ENCODE measurements at regions not wholly inside any gene's neighbourhood (a gene's known extent, or its start where the extent isn't known, plus 50 kb on each side); places are given as distances from the start of the nearest gene placed in this dataset.

DNA sequence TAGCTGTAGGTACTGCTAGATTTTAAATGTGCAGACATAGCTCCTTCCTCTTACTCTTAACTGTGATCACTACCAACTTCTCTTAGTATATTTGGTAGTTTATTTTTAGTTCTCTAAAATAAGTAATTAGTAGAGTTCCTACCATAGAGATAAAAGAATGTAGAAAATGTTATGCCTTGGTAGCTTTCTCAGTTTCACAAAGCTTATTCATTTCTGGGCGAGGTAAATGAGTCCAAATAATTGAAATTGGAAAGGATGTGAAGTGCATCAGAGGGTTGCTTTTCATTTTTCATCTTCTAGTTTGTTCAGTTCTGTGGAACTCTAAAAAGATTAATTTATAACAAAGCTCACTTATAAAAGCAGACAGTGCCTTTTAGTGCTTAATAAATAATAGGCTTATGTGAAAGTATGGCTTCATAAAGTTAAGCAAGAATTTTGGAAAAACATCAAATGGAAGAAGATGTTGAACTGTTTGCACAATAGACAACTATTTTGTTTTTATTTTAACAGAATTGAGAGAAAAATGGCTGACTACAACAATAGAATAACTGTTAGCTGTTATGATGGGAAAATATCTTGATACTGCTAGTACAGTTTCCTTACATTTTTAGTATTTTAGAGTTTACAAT lies 303.7 kb downstream of the UTRN start:
- Histone ChIP-seq H3K36me3 (ENCODE audit: insufficient read depth) (no peaks in the 10 kb centered on the region), H3K4me3 (IDR thresholded peaks at IDR 0.05; ENCODE audit: insufficient read depth, low read depth, low read length) (no peak overlapping the region), H2AFZ (ENCODE audit: low read depth) (no peak overlapping the region), H3K27ac (peak overlapping the region; percentile 48; the same call in 1 of the 2 replicates), H3K4me1 (ENCODE audit: low read depth, poor library complexity, severe bottlenecking) (peaks cover 67% of the 10 kb centered on the region), H3K9ac (no peak overlapping the region), H3K79me2 (ENCODE audit: insufficient read depth, low read depth) (no peaks in the 10 kb centered on the region), H4K20me1 (ENCODE audit: insufficient read depth) (no peaks in the 10 kb centered on the region), H3K27me3 (ENCODE audit: insufficient read depth, low read depth) (no peaks in the 10 kb centered on the region), H3K4me2 (peak overlapping the region; percentile 92)
- TF ChIP-seq, protein P1, sequence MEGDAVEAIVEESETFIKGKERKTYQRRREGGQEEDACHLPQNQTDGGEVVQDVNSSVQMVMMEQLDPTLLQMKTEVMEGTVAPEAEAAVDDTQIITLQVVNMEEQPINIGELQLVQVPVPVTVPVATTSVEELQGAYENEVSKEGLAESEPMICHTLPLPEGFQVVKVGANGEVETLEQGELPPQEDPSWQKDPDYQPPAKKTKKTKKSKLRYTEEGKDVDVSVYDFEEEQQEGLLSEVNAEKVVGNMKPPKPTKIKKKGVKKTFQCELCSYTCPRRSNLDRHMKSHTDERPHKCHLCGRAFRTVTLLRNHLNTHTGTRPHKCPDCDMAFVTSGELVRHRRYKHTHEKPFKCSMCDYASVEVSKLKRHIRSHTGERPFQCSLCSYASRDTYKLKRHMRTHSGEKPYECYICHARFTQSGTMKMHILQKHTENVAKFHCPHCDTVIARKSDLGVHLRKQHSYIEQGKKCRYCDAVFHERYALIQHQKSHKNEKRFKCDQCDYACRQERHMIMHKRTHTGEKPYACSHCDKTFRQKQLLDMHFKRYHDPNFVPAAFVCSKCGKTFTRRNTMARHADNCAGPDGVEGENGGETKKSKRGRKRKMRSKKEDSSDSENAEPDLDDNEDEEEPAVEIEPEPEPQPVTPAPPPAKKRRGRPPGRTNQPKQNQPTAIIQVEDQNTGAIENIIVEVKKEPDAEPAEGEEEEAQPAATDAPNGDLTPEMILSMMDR (conservative IDR thresholded peaks at IDR 0.05; ENCODE audit: low read depth, low read length): no peak

DNA sequence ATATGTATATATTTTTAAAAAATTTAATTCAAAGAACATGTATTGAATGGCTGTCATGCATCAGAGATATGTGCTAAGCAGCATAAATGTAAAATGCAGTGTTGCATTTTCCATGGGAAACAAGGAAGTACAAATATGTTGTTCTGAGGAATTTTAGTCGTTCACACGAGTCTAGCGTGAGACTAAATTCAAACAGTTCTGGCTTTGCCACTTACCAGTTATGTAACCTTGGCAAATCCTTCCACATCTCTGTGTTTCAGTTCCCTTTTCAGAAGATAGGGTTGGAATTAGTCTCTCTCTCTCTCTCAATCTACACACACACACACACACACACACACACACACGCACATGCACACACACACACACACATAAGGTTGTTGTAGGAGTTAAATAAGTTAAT lies 305.4 kb downstream of the UTRN start:
- H2AFZ ChIP-seq (ENCODE audit: low read depth): no peak overlapping the region
- no peak overlapping the region for H3K9ac ChIP-seq
- no peaks in the 10 kb centered on the region for H4K20me1 ChIP-seq (ENCODE audit: insufficient read depth)
- no peak overlapping the region for H3K27ac ChIP-seq
- TF ChIP-seq, protein P1 (conservative IDR thresholded peaks at IDR 0.05; ENCODE audit: low read depth, low read length): no peak
- H3K4me3 ChIP-seq (IDR thresholded peaks at IDR 0.05; ENCODE audit: insufficient read depth, low read depth, low read length): no peak overlapping the region
- no peaks in the 10 kb centered on the region for H3K36me3 ChIP-seq (ENCODE audit: insufficient read depth)
- H3K27me3 ChIP-seq (ENCODE audit: insufficient read depth, low read depth): no peaks in the 10 kb centered on the region
- H3K79me2 ChIP-seq (ENCODE audit: insufficient read depth, low read depth): no peaks in the 10 kb centered on the region
- H3K4me2 ChIP-seq: no peak overlapping the region
- H3K4me1 ChIP-seq (ENCODE audit: low read depth, poor library complexity, severe bottlenecking): peaks cover 50% of the 10 kb centered on the region

DNA sequence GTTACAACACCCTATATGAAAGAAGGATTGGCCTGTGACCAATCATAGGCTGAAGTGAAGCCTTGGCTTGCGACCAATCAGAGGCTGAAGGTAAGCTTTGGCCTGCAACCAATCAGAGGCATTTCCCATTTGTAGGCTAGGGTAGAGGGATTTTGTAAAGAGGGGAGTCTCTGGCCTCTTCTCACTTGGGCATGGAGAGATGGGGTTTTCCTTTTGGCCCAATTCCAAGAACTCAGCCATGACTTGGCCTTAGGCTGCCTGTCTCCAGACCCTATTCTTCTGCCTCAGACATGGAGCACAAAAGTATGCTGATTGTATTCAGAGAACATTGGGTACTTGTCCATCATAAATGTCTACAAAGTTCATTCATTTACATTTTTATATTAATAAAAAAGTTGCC lies 308.3 kb downstream of the UTRN start:
- H3K4me2 ChIP-seq: no peak overlapping the region
- H3K27ac ChIP-seq: no peak overlapping the region
- H3K9ac ChIP-seq: no peak overlapping the region
- H3K4me3 ChIP-seq (IDR thresholded peaks at IDR 0.05; ENCODE audit: insufficient read depth, low read depth, low read length): no peak overlapping the region
- no peaks in the 10 kb centered on the region for H3K36me3 ChIP-seq (ENCODE audit: insufficient read depth)
- no peaks in the 10 kb centered on the region for H3K79me2 ChIP-seq (ENCODE audit: insufficient read depth, low read depth)
- no peak overlapping the region for H2AFZ ChIP-seq (ENCODE audit: low read depth)
- H4K20me1 ChIP-seq (ENCODE audit: insufficient read depth): no peaks in the 10 kb centered on the region
- peaks cover 21% of the 10 kb centered on the region for H3K4me1 ChIP-seq (ENCODE audit: low read depth, poor library complexity, severe bottlenecking)
- TF ChIP-seq, protein P1 (conservative IDR thresholded peaks at IDR 0.05; ENCODE audit: low read depth, low read length): no peak
- H3K27me3 ChIP-seq (ENCODE audit: insufficient read depth, low read depth): no peaks in the 10 kb centered on the region

- no peak overlapping the region for H3K4me2 ChIP-seq
- H3K27ac ChIP-seq: no peak overlapping the region
- no peak overlapping the region for H3K9ac ChIP-seq
- no peaks in the 10 kb centered on the region for H3K79me2 ChIP-seq (ENCODE audit: insufficient read depth, low read depth)
- peaks cover 9% of the 10 kb centered on the region for H3K4me1 ChIP-seq (ENCODE audit: low read depth, poor library complexity, severe bottlenecking)
- TF ChIP-seq, protein P1 (conservative IDR thresholded peaks at IDR 0.05; ENCODE audit: low read depth, low read length): no peak
- H2AFZ ChIP-seq (ENCODE audit: low read depth): no peak overlapping the region
- H3K4me3 ChIP-seq (IDR thresholded peaks at IDR 0.05; ENCODE audit: insufficient read depth, low read depth, low read length): no peak overlapping the region
- no peaks in the 10 kb centered on the region for H4K20me1 ChIP-seq (ENCODE audit: insufficient read depth)
- H3K36me3 ChIP-seq (ENCODE audit: insufficient read depth): no peaks in the 10 kb centered on the region
- H3K27me3 ChIP-seq (ENCODE audit: insufficient read depth, low read depth): no peaks in the 10 kb centered on the region
Observed at GRCh38 chr6:144594585-144594984, 309.4 kb downstream of the UTRN start.

Data from KMS-11 (cell line).